Fibroblast of lung (primary cell): ENCODE measurements at regions not wholly inside any gene's neighbourhood (a gene's known extent, or its start where the extent isn't known, plus 50 kb on each side); places are given as distances from the start of the nearest gene placed in this dataset.
"Not testable (repeated sequence)": the region's sequence is repeated elsewhere in the genome, so short reads cannot be mapped to it uniquely, and the experiment has no call there.

Source experiments
- DNase-seq, 2 donors: peaks; one replicate each; pipeline versions ENCODE4 v3.0.0 to v3.0.0-alpha.2; 2010; ENCODE audit warnings: low read depth in 2 of 2
- H2AFZ ChIP-seq: 2 replicates; pipeline ENCODE4 v1.5.1; 2012; ENCODE audit warnings: low read length, control low read depth, inconsistent platforms
- H3K27ac ChIP-seq: 2 replicates; pipeline ENCODE4 v1.5.1; 2011; ENCODE audit warnings: low read length, control low read depth; ENCODE audit not compliant: insufficient read depth
- H3K27me3 ChIP-seq: 2 replicates; pipeline ENCODE4 v1.5.1; 2011; ENCODE audit warnings: mild to moderate bottlenecking, low read length; ENCODE audit not compliant: control insufficient read depth, insufficient read depth
- H3K36me3 ChIP-seq: 2 replicates; pipeline ENCODE4 v1.5.1; 2011; ENCODE audit warnings: low read length; ENCODE audit not compliant: control insufficient read depth, insufficient read depth
- H3K4me1 ChIP-seq: 2 replicates; pipeline ENCODE4 v1.5.1; 2011; ENCODE audit warnings: low read length; ENCODE audit not compliant: control insufficient read depth, insufficient read depth; ENCODE audit errors: extremely low read depth
- H3K4me2 ChIP-seq: 2 replicates; pipeline ENCODE4 v1.5.1; 2011; ENCODE audit warnings: low read length, control low read depth; ENCODE audit not compliant: insufficient read depth; ENCODE audit errors: extremely low read depth
- H3K4me3 ChIP-seq, 4 experiments: fragments of 200-600 bp in 1 of 4; sonication (generic) in 1 of 4; replicated peaks in 1 of 4; 2 replicates each; pipeline ENCODE4 v1.5.1; 2011 to 2016; ENCODE audit warnings: low read length in 4 of 4, low read depth in 3 of 4, mild to moderate bottlenecking in 3 of 4, control low read depth in 2 of 4, inconsistent platforms in 1 of 4, mixed read lengths in 1 of 4; ENCODE audit not compliant: insufficient read depth in 1 of 4; ENCODE audit errors: control extremely low read depth in 1 of 4
- H3K79me2 ChIP-seq: 2 replicates; pipeline ENCODE4 v1.5.1; 2012; ENCODE audit warnings: mild to moderate bottlenecking, low read length, inconsistent platforms; ENCODE audit not compliant: control insufficient read depth, insufficient read depth
- H3K9ac ChIP-seq: 2 replicates; pipeline ENCODE4 v1.5.1; 2011; ENCODE audit warnings: mild to moderate bottlenecking, low read length, control low read depth; ENCODE audit not compliant: insufficient read depth
- H3K9me3 ChIP-seq: 2 replicates; pipeline ENCODE4 v1.5.1; 2012; ENCODE audit warnings: low read depth, low read length; ENCODE audit not compliant: control insufficient read depth, insufficient read depth
- H4K20me1 ChIP-seq: 2 replicates; pipeline ENCODE4 v1.5.1; 2011; ENCODE audit warnings: low read length; ENCODE audit not compliant: control insufficient read depth, insufficient read depth; ENCODE audit errors: extremely low read depth
- EZH2 ChIP-seq: IDR thresholded peaks from 2 replicates; pipeline ENCODE4 v1.5.1; 2012; ENCODE audit warnings: low read length, control low read depth, mild to moderate bottlenecking; ENCODE audit errors: missing control alignments
- TF ChIP-seq, protein P1 (sequence below), 2 donors: IDR thresholded peaks in 1 of 2; conservative IDR thresholded peaks in 1 of 2; 1 replicate in 1 of 2; 2 replicates in 1 of 2; pipeline ENCODE4 v1.5.1; 2011 to 2012; ENCODE audit warnings: low read length in 2 of 2, control low read depth in 1 of 2, inconsistent platforms in 1 of 2, low read depth in 1 of 2, mild to moderate bottlenecking in 1 of 2

DNA sequence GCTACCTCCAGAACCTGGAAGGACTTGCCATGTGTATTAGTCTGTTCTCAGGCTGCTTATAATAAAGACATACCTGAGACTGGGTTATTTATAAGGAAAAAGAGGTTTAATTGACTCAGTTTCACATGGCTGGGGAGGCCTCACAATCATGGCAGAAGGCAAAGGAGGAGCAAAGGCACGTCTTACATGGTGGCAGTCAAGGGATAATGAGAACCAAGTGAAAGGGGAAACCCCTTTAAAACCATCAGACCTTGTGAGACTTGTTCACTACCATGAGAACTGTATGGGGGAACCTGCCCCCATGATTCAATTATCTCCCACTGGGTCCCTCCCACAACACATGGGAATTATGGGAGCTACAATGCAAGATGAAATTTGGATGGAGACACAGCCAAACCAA lies 62.3 kb upstream of the CCNY start:
- not testable (repeated sequence) for H4K20me1 ChIP-seq, H3K27ac ChIP-seq, H3K9me3 ChIP-seq, H2AFZ ChIP-seq, H3K9ac ChIP-seq, H3K36me3 ChIP-seq, H3K79me2 ChIP-seq, H3K4me3 ChIP-seq, H3K4me1 ChIP-seq, H3K27me3 ChIP-seq, DNase-seq, H3K4me2 ChIP-seq

DNA sequence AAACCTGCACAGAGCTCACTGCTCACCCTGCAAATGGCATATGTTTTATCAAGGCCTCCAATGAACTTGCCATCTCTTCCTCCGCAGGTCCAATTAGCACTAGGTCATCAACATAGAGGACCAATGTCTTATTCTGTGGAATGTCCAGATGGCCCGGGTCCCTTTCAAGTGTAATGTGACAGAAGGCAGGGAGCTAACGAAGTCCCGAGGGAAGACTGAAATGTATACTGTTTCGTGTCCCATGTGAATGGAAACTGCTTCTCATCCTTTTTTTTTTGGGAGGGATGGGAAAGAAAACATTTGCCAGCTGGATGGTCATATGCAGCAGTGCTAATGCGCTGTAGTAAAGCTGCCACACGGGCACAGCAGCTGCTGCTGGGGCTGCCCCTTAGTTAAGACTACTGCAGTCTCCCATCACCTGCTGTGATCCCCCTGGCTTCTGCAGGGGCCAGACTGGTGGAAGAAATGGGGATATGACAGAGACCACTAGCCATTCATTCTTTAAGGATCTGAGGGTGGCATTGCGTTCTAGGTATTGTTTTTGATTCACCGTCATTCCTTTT lies 61.7 kb upstream of the CCNY start:
- TF ChIP-seq EZH2: no peak
- TF ChIP-seq, protein P1, sequence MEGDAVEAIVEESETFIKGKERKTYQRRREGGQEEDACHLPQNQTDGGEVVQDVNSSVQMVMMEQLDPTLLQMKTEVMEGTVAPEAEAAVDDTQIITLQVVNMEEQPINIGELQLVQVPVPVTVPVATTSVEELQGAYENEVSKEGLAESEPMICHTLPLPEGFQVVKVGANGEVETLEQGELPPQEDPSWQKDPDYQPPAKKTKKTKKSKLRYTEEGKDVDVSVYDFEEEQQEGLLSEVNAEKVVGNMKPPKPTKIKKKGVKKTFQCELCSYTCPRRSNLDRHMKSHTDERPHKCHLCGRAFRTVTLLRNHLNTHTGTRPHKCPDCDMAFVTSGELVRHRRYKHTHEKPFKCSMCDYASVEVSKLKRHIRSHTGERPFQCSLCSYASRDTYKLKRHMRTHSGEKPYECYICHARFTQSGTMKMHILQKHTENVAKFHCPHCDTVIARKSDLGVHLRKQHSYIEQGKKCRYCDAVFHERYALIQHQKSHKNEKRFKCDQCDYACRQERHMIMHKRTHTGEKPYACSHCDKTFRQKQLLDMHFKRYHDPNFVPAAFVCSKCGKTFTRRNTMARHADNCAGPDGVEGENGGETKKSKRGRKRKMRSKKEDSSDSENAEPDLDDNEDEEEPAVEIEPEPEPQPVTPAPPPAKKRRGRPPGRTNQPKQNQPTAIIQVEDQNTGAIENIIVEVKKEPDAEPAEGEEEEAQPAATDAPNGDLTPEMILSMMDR (conservative IDR thresholded peaks at IDR 0.05 in 1 of 2, IDR thresholded peaks at IDR 0.05 in 1 of 2; ENCODE audit: low read depth in 1 of 2, low read length in 2 of 2): no peak
- Histone ChIP-seq H3K27ac (no peak overlapping the region), H3K36me3 (no peaks in the 10 kb centered on the region), H3K4me1 (no peaks in the 10 kb centered on the region), H2AFZ (no peak overlapping the region), H4K20me1 (no peaks in the 10 kb centered on the region), H3K4me3 (no peak overlapping the region), H3K27me3 (no peaks in the 10 kb centered on the region), H3K79me2 (no peaks in the 10 kb centered on the region), H3K9me3 (no peaks in the 10 kb centered on the region), H3K9ac (no peak overlapping the region), H3K4me2 (no peak overlapping the region)
- no peak for DNase-seq

DNA sequence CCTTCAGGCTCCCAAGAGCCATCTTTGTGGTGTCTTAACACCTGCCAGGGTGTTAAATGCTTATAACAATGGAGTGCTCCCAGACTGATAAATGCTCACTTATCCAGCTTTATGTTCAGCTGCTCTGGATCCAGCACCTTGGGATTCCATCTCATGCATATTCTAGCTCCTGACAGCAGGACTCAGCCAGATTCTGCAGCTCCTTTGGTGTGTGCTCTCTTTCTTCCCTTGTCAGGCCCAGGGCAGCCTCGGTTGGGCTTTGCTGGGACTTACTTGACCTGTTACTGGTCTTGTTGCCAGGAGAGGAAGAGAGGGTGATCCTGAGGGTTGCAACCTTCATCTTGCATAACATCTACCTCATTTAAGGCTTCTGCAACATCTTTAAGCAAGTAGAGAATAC lies 59.4 kb upstream of the CCNY start:
- no peak overlapping the region for H3K27ac ChIP-seq
- no peak overlapping the region for H2AFZ ChIP-seq
- DNase-seq: no peak
- H3K79me2 ChIP-seq: no peaks in the 10 kb centered on the region
- no peaks in the 10 kb centered on the region for H3K9me3 ChIP-seq
- H3K4me1 ChIP-seq: no peaks in the 10 kb centered on the region
- TF ChIP-seq, protein P1 (conservative IDR thresholded peaks at IDR 0.05 in 1 of 2, IDR thresholded peaks at IDR 0.05 in 1 of 2; ENCODE audit: low read depth in 1 of 2, low read length in 2 of 2): no peak
- no peak for TF ChIP-seq EZH2
- no peak overlapping the region for H3K4me2 ChIP-seq
- no peaks in the 10 kb centered on the region for H3K27me3 ChIP-seq
- H4K20me1 ChIP-seq: no peaks in the 10 kb centered on the region
- no peak overlapping the region for H3K9ac ChIP-seq
- no peak overlapping the region for H3K4me3 ChIP-seq
- no peaks in the 10 kb centered on the region for H3K36me3 ChIP-seq

DNA sequence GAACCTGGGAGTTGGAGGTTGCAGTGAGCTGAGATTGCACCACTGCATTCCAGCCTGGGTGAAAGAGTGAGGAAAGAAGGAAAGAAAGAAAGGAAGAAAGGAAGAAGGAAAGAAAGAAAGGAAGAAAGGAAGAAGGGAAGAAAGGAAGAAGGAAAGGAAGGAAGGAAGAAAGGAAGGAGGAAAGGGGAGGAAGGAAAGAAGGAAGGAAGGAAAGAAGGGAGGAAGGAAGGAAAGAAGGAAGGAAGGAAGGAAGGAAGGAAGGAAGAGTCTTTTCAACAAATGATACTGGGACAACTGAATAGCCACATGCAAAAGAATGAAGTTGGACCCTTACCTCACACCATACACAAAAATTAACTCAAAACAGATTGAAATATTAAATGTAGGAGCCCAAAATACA lies 56.1 kb upstream of the CCNY start:
- H4K20me1 ChIP-seq, H3K27ac ChIP-seq, H3K36me3 ChIP-seq, H3K4me1 ChIP-seq, H3K4me2 ChIP-seq, DNase-seq, H3K9me3 ChIP-seq, H3K79me2 ChIP-seq, H3K9ac ChIP-seq, H3K27me3 ChIP-seq, H3K4me3 ChIP-seq, H2AFZ ChIP-seq: not testable (repeated sequence)
